DND-41 (cell line): ENCODE measurements at regions not wholly inside any gene's neighbourhood (a gene's known extent, or its start where the extent isn't known, plus 50 kb on each side); places are given as distances from the start of the nearest gene placed in this dataset.

Experiments used
- EZH2 ChIP-seq: IDR thresholded peaks from 3 replicates; pipeline ENCODE4 v1.6.1; 2012; ENCODE audit warnings: borderline replicate concordance, low read depth, mild to moderate bottlenecking, moderate library complexity, low read length, inconsistent platforms; ENCODE audit not compliant: severe bottlenecking
- TF ChIP-seq, protein P1 (sequence below): IDR thresholded peaks from 2 replicates; pipeline ENCODE4 v1.5.1; 2012; ENCODE audit warnings: borderline replicate concordance, low read length, moderate library complexity, mild to moderate bottlenecking; ENCODE audit not compliant: poor library complexity, severe bottlenecking; ENCODE audit errors: extremely low read depth

DNA sequence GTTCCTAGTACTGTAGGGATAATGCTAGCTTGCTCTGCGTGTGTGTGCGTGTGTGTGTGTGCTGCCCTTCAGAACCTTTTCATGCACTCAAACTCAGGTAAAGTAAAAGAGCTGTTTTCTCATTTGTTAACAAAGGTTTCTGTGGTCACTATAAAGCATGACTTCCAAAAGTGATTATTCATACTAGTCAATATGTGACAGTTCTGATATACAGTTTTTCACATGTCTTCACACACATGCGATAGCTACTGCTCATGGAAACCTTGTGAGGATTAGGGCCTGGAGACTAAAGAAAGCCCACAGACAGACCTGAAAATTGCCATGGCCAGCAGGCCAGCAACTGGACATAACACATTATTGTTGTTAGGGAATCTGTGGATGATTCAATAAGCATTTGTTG lies 56.9 kb upstream of the NEMP2 start:
- TF ChIP-seq, protein P1, sequence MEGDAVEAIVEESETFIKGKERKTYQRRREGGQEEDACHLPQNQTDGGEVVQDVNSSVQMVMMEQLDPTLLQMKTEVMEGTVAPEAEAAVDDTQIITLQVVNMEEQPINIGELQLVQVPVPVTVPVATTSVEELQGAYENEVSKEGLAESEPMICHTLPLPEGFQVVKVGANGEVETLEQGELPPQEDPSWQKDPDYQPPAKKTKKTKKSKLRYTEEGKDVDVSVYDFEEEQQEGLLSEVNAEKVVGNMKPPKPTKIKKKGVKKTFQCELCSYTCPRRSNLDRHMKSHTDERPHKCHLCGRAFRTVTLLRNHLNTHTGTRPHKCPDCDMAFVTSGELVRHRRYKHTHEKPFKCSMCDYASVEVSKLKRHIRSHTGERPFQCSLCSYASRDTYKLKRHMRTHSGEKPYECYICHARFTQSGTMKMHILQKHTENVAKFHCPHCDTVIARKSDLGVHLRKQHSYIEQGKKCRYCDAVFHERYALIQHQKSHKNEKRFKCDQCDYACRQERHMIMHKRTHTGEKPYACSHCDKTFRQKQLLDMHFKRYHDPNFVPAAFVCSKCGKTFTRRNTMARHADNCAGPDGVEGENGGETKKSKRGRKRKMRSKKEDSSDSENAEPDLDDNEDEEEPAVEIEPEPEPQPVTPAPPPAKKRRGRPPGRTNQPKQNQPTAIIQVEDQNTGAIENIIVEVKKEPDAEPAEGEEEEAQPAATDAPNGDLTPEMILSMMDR = no peak
- no peak for TF ChIP-seq EZH2
